Cardiac fibroblast (primary cell): ENCODE measurements at regions not wholly inside any gene's neighbourhood (a gene's known extent, or its start where the extent isn't known, plus 50 kb on each side); places are given as distances from the start of the nearest gene placed in this dataset.
"Not testable (repeated sequence)": the region's sequence is repeated elsewhere in the genome, so short reads cannot be mapped to it uniquely, and the experiment has no call there.

Experiments
- DNase-seq, 2 donors: peaks; one replicate each; pipeline versions ENCODE4 v3.0.0 to v3.0.0-alpha.2; 2010; ENCODE audit warnings: low read depth in 2 of 2
- H3K4me3 ChIP-seq, 2 donors: replicated peaks in 1 of 2; 1 replicate in 1 of 2; 2 replicates in 1 of 2; pipeline ENCODE4 v1.5.1; 2011; ENCODE audit warnings: low read depth in 2 of 2, low read length in 2 of 2, mild to moderate bottlenecking in 2 of 2, moderate library complexity in 1 of 2
- CTCF ChIP-seq: IDR thresholded peaks from one replicate; pipeline ENCODE4 v1.5.1; 2011; ENCODE audit warnings: low read depth, mild to moderate bottlenecking, low read length, inconsistent platforms

DNA sequence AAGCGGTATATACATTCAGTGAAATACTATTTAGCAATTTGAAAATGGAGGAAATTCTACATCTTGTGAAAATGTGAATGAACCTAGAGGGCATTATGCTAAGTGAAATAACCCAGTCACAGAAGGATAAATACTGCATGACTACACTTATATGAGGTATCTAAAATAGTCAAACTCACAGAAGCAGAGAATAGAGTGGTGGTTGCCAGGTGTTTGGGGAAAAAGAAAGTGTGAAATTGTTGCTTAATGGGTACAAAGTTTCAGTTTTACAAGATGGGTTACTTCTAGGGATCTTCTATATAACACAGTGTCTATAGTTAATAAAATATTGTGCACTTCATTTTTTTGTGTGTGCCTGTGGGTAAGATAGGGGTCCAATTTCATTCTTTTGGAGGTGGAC is 1152.0 kb downstream of the EPHA7 start:
- no peak overlapping the region for H3K4me3 ChIP-seq
- no peak for DNase-seq
- TF ChIP-seq CTCF = no peak

DNA sequence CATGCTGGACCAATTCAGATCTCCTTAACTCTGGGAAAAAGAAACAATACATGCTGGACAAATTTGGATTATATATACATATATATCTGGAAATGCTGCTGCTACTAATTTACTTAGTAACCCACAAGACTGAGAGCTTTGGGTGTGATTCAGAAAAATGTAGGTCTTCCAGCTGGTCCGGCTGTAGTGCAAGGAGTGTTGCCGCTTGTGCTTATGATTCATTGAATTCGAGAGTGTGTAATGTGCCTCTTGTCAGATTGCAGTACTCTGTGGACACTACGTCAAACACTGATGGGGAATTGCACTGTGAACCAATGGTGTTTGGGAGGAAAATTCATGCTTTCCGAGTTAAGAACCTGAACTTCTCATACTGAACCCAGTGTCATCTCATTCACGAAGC is 1155.5 kb downstream of the EPHA7 start:
- H3K4me3 ChIP-seq = no peak overlapping the region
- no peak for DNase-seq
- no peak for TF ChIP-seq CTCF

GRCh38 chr6:92259171-92259570 is 1160.2 kb downstream of the EPHA7 start:
- DNase-seq = no peak
- no peak overlapping the region for H3K4me3 ChIP-seq
- TF ChIP-seq CTCF = no peak

DNA sequence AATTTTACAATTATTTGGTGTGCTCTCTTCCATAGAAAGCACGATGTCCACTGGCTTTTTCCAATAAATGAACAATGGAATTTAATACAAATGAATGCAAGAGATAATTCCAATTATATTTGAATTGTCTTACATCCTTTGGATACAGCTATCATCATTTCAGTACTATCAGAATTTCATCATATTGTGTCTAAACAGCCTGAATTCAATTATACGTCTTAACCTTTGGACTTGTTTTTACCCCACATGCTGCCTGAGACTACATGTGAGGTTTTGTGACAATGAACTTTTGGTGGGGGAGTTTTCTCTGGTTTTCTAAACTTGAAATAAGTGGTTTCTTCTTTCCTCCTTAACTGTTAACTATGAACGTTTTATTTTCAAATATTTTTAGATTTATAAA is 1176.0 kb downstream of the EPHA7 start:
- DNase-seq = no peak
- H3K4me3 ChIP-seq = no peak overlapping the region
- TF ChIP-seq CTCF = no peak

GRCh38 chr6:92231171-92231701 is 1188.1 kb downstream of the EPHA7 start:
- DNase-seq = no peak
- TF ChIP-seq CTCF = no peak
- H3K4me3 ChIP-seq = no peak overlapping the region

DNA sequence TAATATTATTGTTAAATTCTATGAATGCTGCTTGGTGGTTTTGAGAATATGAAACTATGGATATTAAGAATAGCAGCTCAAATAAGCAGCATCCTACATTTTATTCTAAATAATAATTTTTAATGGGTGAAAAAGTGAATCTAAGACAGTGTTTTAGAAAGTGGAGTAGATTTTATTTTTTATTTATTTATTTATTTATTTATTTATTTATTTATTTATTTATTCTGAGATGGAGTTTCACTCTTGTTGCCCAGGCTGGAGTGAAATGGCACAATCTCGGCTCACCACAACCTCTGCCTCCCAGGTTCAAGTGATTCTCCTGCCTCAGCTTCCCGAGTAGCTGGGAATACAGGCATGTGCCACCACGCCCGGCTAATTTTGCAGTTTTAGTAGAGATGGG is 1199.4 kb downstream of the EPHA7 start:
- H3K4me3 ChIP-seq, DNase-seq: not testable (repeated sequence)

DNA sequence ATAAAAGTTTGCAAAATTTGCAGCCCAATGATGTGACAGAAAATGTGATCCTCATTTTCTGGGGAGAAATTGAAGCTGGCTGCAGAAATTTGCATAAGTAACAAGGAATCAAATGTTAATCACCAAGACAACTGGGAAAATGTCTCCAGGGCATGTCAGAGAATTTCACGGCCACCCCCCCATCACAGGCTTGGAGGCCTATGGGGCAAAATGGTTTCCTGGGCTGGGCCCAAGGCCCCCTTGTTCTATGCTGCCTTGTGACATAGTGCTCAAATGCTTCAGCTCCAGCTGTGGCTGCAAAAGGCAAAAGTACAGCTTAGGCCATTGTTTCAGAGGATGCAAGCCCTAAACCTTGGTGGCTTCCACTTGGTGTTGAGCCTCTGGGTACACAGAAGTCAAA is 1202.6 kb downstream of the EPHA7 start:
- DNase-seq = no peak
- H3K4me3 ChIP-seq = no peak overlapping the region
- TF ChIP-seq CTCF = no peak
